ENCODE measurements at regions not wholly inside any gene's neighbourhood (a gene's known extent, or its start where the extent isn't known, plus 50 kb on each side); places are given as distances from the start of the nearest gene placed in this dataset.

- Histone ChIP-seq H3K4me3 (no peak overlapping the region), H3K9me2 (ENCODE audit: insufficient read depth) (no peaks in the 10 kb centered on the region), H3K79me2 (ENCODE audit: low read depth) (no peaks in the 10 kb centered on the region), H3K27ac (no peak overlapping the region), H4K20me1 (ENCODE audit: insufficient read depth) (no peaks in the 10 kb centered on the region), H3K36me3 (ENCODE audit: low read depth) (no peaks in the 10 kb centered on the region), H3K27me3 (ENCODE audit: insufficient read depth, low read depth) (peaks cover 43% of the 10 kb centered on the region), H3F3A (ENCODE audit: insufficient read depth, low read depth) (no peaks in the 10 kb centered on the region), H3K9me3 (ENCODE audit: insufficient read depth, low read depth) (no peaks in the 10 kb centered on the region), H3K4me1 (replicated peaks; ENCODE audit: insufficient read depth) (no peaks in the 10 kb centered on the region), H3K4me2 (no peak overlapping the region), H2AFZ (no peak overlapping the region)
- ChIA-PET CTCF (no interaction called here), POLR2A (ENCODE audit: unreplicated experiment) (no interaction called here)
- BruUV-seq (replicated peaks) = no TSS peak
- no peak for DNase-seq
- TF ChIP-seq EZH2 (IDR thresholded peaks at IDR 0.05; ENCODE audit: low read depth) (no peak), CTCF (conservative IDR thresholded peaks at IDR 0.05) (no peak)
- intact Hi-C loops (cut with micrococcal nuclease; ENCODE audit: unreplicated experiment) = no loop called here
Measured at GRCh38 chr2:236690726-236691125, 121.1 kb downstream of the ACKR3 start.

DNA sequence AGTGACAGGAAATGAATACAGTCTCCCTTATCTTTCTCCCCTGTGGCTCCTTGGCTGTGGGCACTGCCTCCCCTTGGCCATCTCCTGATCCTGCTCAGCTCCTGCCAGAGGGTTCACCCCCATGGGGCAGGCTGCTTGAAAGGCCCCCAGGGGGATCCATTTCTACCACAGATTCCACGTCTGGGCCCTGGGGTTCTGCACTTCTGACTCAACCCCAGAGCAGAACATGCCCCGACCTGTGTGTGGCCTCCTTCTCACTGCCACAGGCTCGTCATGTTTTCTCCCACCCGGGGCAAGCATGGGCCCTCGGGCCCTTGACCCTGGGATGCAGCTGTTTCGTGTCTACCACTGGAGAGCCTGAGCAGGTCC lies 122.2 kb downstream of the ACKR3 start:
- no peaks in the 10 kb centered on the region for H3K4me1 ChIP-seq (replicated peaks; ENCODE audit: insufficient read depth)
- no peak for DNase-seq

DNA sequence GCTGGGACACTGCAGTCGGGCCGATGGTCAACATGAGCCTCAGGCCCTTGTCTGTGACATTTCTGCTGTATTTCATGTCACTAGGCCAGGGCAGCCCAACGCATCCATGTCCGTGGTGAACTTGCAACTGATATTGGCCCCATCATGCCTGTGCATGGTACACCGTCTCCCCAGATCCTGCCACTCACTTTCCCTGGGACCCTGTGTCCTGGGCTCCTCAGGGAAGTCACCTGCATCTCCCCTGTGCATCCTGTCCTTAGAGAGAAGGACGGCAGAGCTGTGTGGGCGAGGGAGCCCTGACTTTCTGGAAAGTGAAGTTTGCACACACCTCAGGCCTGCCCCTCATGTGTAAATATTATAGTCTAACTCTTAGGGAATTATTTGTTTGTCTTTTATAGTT lies 123.3 kb downstream of the ACKR3 start:
- DNase-seq = no peak
- no peaks in the 10 kb centered on the region for H3K9me2 ChIP-seq (ENCODE audit: insufficient read depth)
- no peak overlapping the region for H2AFZ ChIP-seq
- H3K27ac ChIP-seq = no peak overlapping the region
- no peaks in the 10 kb centered on the region for H3K9me3 ChIP-seq (ENCODE audit: insufficient read depth, low read depth)
- BruUV-seq (replicated peaks) = no TSS peak
- TF ChIP-seq EZH2 (IDR thresholded peaks at IDR 0.05; ENCODE audit: low read depth) (no peak), CTCF (conservative IDR thresholded peaks at IDR 0.05) (no peak)
- CTCF ChIA-PET = no interaction called here
- H3K27me3 ChIP-seq (ENCODE audit: insufficient read depth, low read depth) = peaks cover 43% of the 10 kb centered on the region
- no peak overlapping the region for H3K4me3 ChIP-seq
- POLR2A ChIA-PET (ENCODE audit: unreplicated experiment) = no interaction called here
- intact Hi-C loops (cut with micrococcal nuclease; ENCODE audit: unreplicated experiment) = no loop called here
- H3F3A ChIP-seq (ENCODE audit: insufficient read depth, low read depth) = no peaks in the 10 kb centered on the region
- H4K20me1 ChIP-seq (ENCODE audit: insufficient read depth) = no peaks in the 10 kb centered on the region
- H3K79me2 ChIP-seq (ENCODE audit: low read depth) = no peaks in the 10 kb centered on the region
- no peaks in the 10 kb centered on the region for H3K4me1 ChIP-seq (replicated peaks; ENCODE audit: insufficient read depth)
- H3K36me3 ChIP-seq (ENCODE audit: low read depth) = no peaks in the 10 kb centered on the region
- H3K4me2 ChIP-seq = no peak overlapping the region

More for the DNA sequence above, 122.2 kb downstream of the ACKR3 start:
- Histone ChIP-seq H3K4me3 (no peak overlapping the region), H4K20me1 (ENCODE audit: insufficient read depth) (no peaks in the 10 kb centered on the region), H3K79me2 (ENCODE audit: low read depth) (no peaks in the 10 kb centered on the region), H3K36me3 (ENCODE audit: low read depth) (no peaks in the 10 kb centered on the region), H2AFZ (no peak overlapping the region), H3K9me2 (ENCODE audit: insufficient read depth) (no peaks in the 10 kb centered on the region), H3K27me3 (ENCODE audit: insufficient read depth, low read depth) (peaks cover 43% of the 10 kb centered on the region), H3K4me2 (no peak overlapping the region), H3K9me3 (ENCODE audit: insufficient read depth, low read depth) (no peaks in the 10 kb centered on the region), H3F3A (ENCODE audit: insufficient read depth, low read depth) (no peaks in the 10 kb centered on the region), H3K27ac (no peak overlapping the region)
- no peak for TF ChIP-seq CTCF (conservative IDR thresholded peaks at IDR 0.05)
- no peak for TF ChIP-seq EZH2 (IDR thresholded peaks at IDR 0.05; ENCODE audit: low read depth)
- ChIA-PET POLR2A (ENCODE audit: unreplicated experiment) (interaction anchor here (0.6 kb wide), 1 partner anchor 20 kb away, joined by 4 read pairs; no protein-coding TSS in a partner anchor), CTCF (no interaction called here)
- intact Hi-C loops (cut with micrococcal nuclease; ENCODE audit: unreplicated experiment) = no loop called here
- BruUV-seq (replicated peaks) = no TSS peak
